Fibroblast of villous mesenchyme (primary cell): ENCODE measurements at regions not wholly inside any gene's neighbourhood (a gene's known extent, or its start where the extent isn't known, plus 50 kb on each side); places are given as distances from the start of the nearest gene placed in this dataset.

Experiments used
- DNase-seq: peaks from one replicate; pipeline ENCODE4 v3.0.0-alpha.2; 2010; ENCODE audit warnings: low read depth
- H3K4me3 ChIP-seq: 2 replicates; pipeline ENCODE4 v1.5.1; 2011; ENCODE audit warnings: low read depth, mild to moderate bottlenecking, low read length
- TF ChIP-seq, protein P1 (sequence below): IDR thresholded peaks from 2 replicates; pipeline ENCODE4 v1.5.1; 2012; ENCODE audit warnings: low read depth, mild to moderate bottlenecking, low read length; ENCODE audit not compliant: insufficient read depth

DNA sequence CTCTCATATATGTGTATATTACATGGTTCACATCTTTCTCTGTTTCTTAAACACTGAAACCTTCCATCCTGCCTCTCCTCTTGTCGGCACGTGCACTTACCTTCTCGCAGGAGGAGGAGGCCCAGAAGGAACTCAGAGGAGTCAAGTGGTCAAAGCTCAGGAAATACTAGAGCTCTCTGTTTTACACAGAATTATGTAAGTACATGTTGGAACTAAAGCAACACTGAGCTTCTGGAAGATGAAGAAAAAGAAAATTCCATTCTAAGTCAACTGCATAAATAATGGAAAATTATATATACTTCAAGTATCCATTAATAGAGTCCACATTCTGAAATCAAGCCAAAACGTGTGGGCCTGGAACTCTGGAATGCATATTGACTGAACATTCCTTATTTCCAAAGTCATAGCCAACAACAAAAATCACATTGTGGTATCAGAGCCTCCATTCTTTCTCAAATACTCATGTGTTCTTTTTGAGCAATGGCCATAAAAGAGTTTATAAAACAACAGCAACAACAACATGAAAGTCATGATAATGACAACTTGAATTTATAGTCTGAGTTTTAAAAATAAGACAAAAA is 121.5 kb upstream of the RAI14 start:
- H3K4me3 ChIP-seq, result no peak overlapping the region
- TF ChIP-seq, protein P1, sequence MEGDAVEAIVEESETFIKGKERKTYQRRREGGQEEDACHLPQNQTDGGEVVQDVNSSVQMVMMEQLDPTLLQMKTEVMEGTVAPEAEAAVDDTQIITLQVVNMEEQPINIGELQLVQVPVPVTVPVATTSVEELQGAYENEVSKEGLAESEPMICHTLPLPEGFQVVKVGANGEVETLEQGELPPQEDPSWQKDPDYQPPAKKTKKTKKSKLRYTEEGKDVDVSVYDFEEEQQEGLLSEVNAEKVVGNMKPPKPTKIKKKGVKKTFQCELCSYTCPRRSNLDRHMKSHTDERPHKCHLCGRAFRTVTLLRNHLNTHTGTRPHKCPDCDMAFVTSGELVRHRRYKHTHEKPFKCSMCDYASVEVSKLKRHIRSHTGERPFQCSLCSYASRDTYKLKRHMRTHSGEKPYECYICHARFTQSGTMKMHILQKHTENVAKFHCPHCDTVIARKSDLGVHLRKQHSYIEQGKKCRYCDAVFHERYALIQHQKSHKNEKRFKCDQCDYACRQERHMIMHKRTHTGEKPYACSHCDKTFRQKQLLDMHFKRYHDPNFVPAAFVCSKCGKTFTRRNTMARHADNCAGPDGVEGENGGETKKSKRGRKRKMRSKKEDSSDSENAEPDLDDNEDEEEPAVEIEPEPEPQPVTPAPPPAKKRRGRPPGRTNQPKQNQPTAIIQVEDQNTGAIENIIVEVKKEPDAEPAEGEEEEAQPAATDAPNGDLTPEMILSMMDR, result no peak
- peak; percentile 90 for DNase-seq

DNA sequence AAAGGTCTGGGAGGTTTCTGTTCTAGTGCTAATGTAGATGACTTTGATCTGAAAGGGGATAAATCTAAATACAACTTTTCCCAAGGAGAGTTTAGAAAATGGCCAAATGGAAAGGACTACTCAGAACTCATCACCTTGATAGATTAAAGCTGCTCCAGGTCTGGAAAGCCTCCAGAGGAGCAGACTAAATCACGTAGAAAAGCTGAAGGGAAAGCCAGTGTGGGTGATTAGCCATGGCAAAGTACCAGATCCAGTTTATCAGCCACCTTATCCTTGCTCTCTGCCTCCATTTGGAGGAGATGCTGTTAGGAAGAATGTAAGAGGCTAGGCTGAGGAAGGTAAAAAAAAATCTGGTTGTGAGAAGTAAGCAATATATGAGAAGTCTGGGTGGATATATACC is 120.7 kb upstream of the RAI14 start:
- TF ChIP-seq, protein P1, result no peak
- DNase-seq, result no peak
- H3K4me3 ChIP-seq, result no peak overlapping the region

DNA sequence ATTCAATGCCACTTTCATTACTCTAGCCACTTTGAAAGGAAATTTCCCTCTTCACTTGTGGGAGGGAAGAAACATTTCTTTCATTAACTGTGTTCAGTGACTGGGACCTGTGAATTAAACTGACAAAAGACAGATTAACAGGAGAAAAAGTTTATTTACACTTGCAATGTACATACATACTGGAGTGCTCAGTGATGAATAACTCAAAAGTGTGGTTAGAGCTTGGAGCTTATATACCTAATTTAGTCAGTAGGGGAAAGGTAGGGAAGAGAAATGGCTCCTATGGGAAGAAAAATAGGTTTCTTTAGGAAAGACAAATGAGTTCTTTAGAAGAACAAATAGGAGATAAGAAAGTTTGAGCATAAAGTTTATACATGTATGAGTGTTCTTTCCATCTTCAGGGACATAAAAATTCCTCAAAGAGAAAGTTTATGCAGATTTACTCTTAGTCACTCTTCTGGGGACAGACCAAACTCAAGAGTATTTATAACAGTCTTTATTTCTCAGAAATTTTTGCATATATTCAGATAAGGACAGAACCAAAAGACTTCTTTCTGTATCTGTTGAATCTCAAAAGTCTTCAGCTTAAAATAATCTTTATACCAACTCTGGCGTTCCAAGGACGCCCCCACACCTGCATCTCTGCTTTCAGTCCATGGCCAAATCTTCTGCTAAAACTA is 120.0 kb upstream of the RAI14 start:
- no peak overlapping the region for H3K4me3 ChIP-seq
- TF ChIP-seq, protein P1, result no peak
- DNase-seq, result no peak

DNA sequence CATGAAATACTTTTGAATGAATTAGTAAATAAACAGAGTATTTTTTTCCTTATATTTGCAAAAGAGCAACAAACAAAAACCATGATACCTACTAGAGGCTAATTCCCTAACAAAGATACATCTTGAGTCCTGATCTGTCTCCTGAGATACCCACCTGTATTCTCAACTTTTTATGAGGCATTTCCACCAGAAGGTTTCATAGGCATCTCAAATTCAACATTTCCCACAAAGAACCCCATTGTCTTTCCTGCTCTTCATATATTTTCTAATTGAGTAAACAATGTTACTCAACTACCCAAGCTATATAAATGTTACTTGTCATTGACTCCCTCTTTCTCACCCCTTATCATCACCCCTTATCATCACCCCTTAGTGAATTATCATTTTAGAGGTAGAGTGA is 119.4 kb upstream of the RAI14 start:
- TF ChIP-seq, protein P1, result no peak
- no peak for DNase-seq
- no peak overlapping the region for H3K4me3 ChIP-seq

DNA sequence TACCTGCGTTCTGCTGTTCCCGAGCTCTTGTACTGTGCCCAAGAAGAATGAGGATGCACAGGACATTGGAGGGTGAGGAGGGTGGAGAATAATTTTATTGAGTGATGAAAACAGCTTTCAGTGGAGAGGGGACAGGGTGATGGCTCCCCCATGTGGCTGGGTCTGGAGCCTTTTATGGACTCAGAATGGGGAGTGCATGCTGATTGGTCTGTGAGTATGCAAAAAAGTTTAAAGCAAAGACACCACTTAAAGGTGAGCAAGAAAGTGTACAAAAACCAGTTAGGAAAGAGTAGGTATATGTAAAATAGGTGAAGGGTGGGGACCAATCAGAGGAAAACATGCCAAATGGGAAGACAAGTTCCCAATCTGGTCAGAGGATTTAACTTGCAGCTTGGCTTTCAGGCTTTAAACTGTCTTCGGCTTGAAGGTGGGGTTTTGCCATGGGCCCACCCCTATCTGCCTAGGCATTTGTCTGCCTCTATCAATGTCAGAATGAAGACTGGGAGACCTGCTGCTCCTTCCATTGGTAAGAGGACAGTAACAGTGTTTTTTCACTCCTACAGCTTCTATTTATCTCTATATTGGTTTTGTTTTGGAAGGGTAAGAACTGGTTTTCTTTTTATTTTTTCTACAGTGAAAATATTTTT is 118.0 kb upstream of the RAI14 start:
- H3K4me3 ChIP-seq, result no peak overlapping the region
- DNase-seq, result peak; percentile 42
- TF ChIP-seq, protein P1, result peak; percentile 49

DNA sequence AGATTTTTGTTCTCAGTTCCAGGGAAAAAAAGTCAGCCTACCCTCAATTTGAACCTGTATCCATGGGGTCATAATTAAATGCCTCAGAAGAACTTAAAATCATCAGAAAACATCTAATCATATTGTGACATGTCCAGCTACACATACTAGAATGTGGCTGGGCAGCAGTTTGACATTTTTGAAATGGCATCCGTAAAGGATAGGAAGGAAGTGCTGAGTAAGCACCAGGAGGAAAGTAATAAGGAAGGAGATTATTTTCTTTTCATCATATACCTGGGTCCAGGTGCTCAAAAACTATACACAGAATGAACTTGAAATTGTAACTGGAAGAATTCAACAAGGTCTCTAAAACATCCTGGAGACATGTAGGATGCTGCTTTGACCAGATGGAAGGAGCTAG is 116.9 kb upstream of the RAI14 start:
- DNase-seq, result no peak
- H3K4me3 ChIP-seq, result no peak overlapping the region
- TF ChIP-seq, protein P1, result no peak

DNA sequence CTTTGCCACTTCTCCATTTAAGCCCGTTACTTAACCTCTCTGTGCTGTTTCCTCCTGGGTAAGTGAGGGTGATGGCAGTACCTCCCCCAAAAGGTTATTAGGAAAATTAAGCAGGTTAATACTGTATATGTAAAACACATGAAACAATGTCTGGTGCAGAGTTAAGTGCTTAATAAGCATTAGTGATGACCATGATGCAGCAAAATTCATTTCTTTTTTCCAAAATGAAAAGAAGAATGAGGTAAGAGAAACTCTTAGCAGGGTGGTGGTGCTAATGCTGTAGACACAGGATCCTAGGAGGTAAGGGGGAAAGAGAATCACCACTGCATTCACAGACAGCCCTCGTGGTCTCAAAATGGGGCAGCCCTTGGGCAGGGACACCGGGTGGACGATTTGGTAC is 115.1 kb upstream of the RAI14 start:
- TF ChIP-seq, protein P1, result no peak
- H3K4me3 ChIP-seq, result no peak overlapping the region
- DNase-seq, result no peak
